Liver (tissue), 3 donors: ENCODE measurements at regions not wholly inside any gene's neighbourhood (a gene's known extent, or its start where the extent isn't known, plus 50 kb on each side); places are given as distances from the start of the nearest gene placed in this dataset.

ENCODE experiments used
- ATF3 ChIP-seq: IDR thresholded peaks from 2 replicates; pipeline ENCODE4 v1.6.1; 2016; ENCODE audit warnings: antibody characterized with exemption
- CTCF ChIP-seq: fragments of 150-350 bp; IDR thresholded peaks from 2 replicates; pipeline ENCODE4 v1.5.1; 2017; ENCODE audit warnings: improper control_type of control experiment, low read depth, low read length; ENCODE audit not compliant: missing input control
- FOXA1 ChIP-seq: IDR thresholded peaks from 2 replicates; pipeline ENCODE4 v1.6.1; 2016; ENCODE audit warnings: antibody characterized with exemption
- HNF4A ChIP-seq, 2 donors: conservative IDR thresholded peaks; 2 replicates each; pipeline ENCODE4 v1.6.1; 2016; ENCODE audit warnings: antibody characterized with exemption in 2 of 2, mild to moderate bottlenecking in 2 of 2
- RAD21 ChIP-seq, 2 donors: IDR thresholded peaks; 2 replicates each; pipeline ENCODE4 v1.6.1; 2016; ENCODE audit warnings: antibody characterized with exemption in 2 of 2, mild to moderate bottlenecking in 2 of 2
- REST ChIP-seq: IDR thresholded peaks from 2 replicates; pipeline ENCODE4 v1.6.1; 2016; ENCODE audit warnings: antibody characterized with exemption, mild to moderate bottlenecking
- TAF1 ChIP-seq: conservative IDR thresholded peaks from 2 replicates; pipeline ENCODE4 v1.6.1; 2016; ENCODE audit warnings: antibody characterized with exemption, mild to moderate bottlenecking
- ZBTB33 ChIP-seq: IDR thresholded peaks from 2 replicates; pipeline ENCODE4 v1.6.1; 2016; ENCODE audit warnings: antibody characterized with exemption
- donor health status: healthy.
- donor health status: healthy.

DNA sequence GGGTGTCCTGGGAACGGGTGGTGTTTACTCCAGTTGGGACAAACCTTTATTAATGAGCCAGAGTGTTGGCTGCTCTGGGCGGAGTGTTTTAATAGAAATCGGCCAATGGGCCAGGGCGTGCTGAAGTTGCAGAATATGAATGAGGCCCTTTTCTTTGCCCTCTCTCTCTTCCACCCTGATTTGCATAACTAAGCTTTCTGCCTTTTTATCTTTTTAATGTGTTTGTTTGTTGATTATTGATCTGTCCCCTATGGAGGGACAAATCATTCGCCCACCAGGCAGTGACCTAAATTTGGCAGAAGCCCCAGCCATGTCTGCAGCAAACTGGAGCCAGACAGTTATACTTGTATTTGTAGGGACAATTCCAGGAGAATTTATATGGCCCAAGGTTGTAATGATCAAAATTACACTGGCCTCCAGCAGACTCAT lies 420.9 kb downstream of the PREX1 start:
- TF ChIP-seq ATF3 (no peak), FOXA1 (no peak), TAF1 (no peak), CTCF (no peak), REST (no peak), HNF4A (conservative IDR thresholded peaks at IDR 0.05) (no peak), RAD21 (IDR thresholded peaks at IDR 0.05) (no peak), ZBTB33 (no peak)
